ENCODE measurements at regions not wholly inside any gene's neighbourhood (a gene's known extent, or its start where the extent isn't known, plus 50 kb on each side); places are given as distances from the start of the nearest gene placed in this dataset.

- Histone ChIP-seq H3K9me3 (no peaks in the 10 kb centered on the region), H3K4me1 (no peaks in the 10 kb centered on the region), H3K27me3 (no peaks in the 10 kb centered on the region), H3K36me3 (no peaks in the 10 kb centered on the region), H3K27ac (no peak overlapping the region), H3K4me3 (no peak overlapping the region)
- 57 to 68% methylated on average over 3 of the region's 3 CpGs for WGBS, 2 donors
- intact Hi-C loops (cut with DNase I) = no loop called here
- no peak for DNase-seq
- TF ChIP-seq CTCF (IDR thresholded peaks at IDR 0.05) (no peak), POLR2A (IDR thresholded peaks at IDR 0.05) (no peak)
These were observed 533.2 kb upstream of the SEMA6A start for GRCh38 chr5:117107859-117108258.

GRCh38 chr5:117103703-117104102, 529.1 kb upstream of the SEMA6A start:
- Histone ChIP-seq H3K36me3 (no peaks in the 10 kb centered on the region), H3K9me3 (no peaks in the 10 kb centered on the region), H3K27me3 (no peaks in the 10 kb centered on the region), H3K4me3 (no peak overlapping the region), H3K4me1 (no peaks in the 10 kb centered on the region), H3K27ac (no peak overlapping the region)
- no peak for DNase-seq
- TF ChIP-seq CTCF (IDR thresholded peaks at IDR 0.05) = no peak
- no peak for TF ChIP-seq POLR2A (IDR thresholded peaks at IDR 0.05)
- WGBS, 2 donors = 47 to 59% methylated on average over 3 to 4 of the region's 4 CpGs
- intact Hi-C loops (cut with DNase I) = no loop called here

GRCh38 chr5:117102591-117102990, 528.0 kb upstream of the SEMA6A start:
- no peak overlapping the region for H3K27ac ChIP-seq
- TF ChIP-seq POLR2A (IDR thresholded peaks at IDR 0.05) (no peak), CTCF (IDR thresholded peaks at IDR 0.05) (no peak)
- H3K9me3 ChIP-seq = no peaks in the 10 kb centered on the region
- H3K27me3 ChIP-seq = no peaks in the 10 kb centered on the region
- intact Hi-C loops (cut with DNase I) = no loop called here
- no peaks in the 10 kb centered on the region for H3K36me3 ChIP-seq
- no peak overlapping the region for H3K4me3 ChIP-seq
- no peaks in the 10 kb centered on the region for H3K4me1 ChIP-seq
- no peak for DNase-seq

- DNase-seq = no peak
- intact Hi-C loops (cut with DNase I) = no loop called here
- no peaks in the 10 kb centered on the region for H3K36me3 ChIP-seq
- no peak overlapping the region for H3K27ac ChIP-seq
- no peaks in the 10 kb centered on the region for H3K4me1 ChIP-seq
- TF ChIP-seq CTCF (IDR thresholded peaks at IDR 0.05) (no peak), POLR2A (IDR thresholded peaks at IDR 0.05) (no peak)
- WGBS, 2 donors = 75 to 80% methylated on average over 1 of the region's 1 CpG
- no peak overlapping the region for H3K4me3 ChIP-seq
- H3K9me3 ChIP-seq = no peaks in the 10 kb centered on the region
- H3K27me3 ChIP-seq = no peaks in the 10 kb centered on the region
These were observed 525.6 kb upstream of the SEMA6A start for GRCh38 chr5:117100176-117100575.

- no peaks in the 10 kb centered on the region for H3K4me1 ChIP-seq
- 92 to 96% methylated on average over 3 of the region's 3 CpGs for WGBS, 2 donors
- H3K36me3 ChIP-seq = no peaks in the 10 kb centered on the region
- no peak for TF ChIP-seq CTCF (IDR thresholded peaks at IDR 0.05)
- TF ChIP-seq POLR2A (IDR thresholded peaks at IDR 0.05) = no peak
- intact Hi-C loops (cut with DNase I) = no loop called here
- H3K27ac ChIP-seq = no peak overlapping the region
- DNase-seq = no peak
- H3K27me3 ChIP-seq = no peaks in the 10 kb centered on the region
- no peak overlapping the region for H3K4me3 ChIP-seq
- H3K9me3 ChIP-seq = no peaks in the 10 kb centered on the region
These were observed 523.5 kb upstream of the SEMA6A start for GRCh38 chr5:117098094-117098493.
